NCI-H774 (cell line): ENCODE measurements at regions not wholly inside any gene's neighbourhood (a gene's known extent, or its start where the extent isn't known, plus 50 kb on each side); places are given as distances from the start of the nearest gene placed in this dataset.

Experiments
- DNase-seq: peaks from one replicate; lab custom pipeline; 2025; lab: John Stamatoyannopoulos, UW

GRCh38 chr18:2424420-2424819, 146.9 kb downstream of the METTL4 start:
- no peak for DNase-seq

GRCh38 chr18:2425426-2426317, 145.6 kb downstream of the METTL4 start:
- DNase-seq = no peak

- no peak for DNase-seq
Observed at GRCh38 chr18:2430191-2430590, 141.1 kb downstream of the METTL4 start.

- no peak for DNase-seq
Observed at GRCh38 chr18:2431806-2432205, 139.5 kb downstream of the METTL4 start.

- no peak for DNase-seq
Observed at GRCh38 chr18:2433366-2433765, 137.9 kb downstream of the METTL4 start.

GRCh38 chr18:2441544-2441943, 129.8 kb downstream of the METTL4 start:
- DNase-seq = no peak

- no peak for DNase-seq
Observed at GRCh38 chr18:2442006-2442405, 129.3 kb downstream of the METTL4 start.

GRCh38 chr18:2442726-2443275, 128.5 kb downstream of the METTL4 start:
- no peak for DNase-seq

- DNase-seq = no peak
Observed at GRCh38 chr18:2444201-2444875, 127.0 kb downstream of the METTL4 start.

- no peak for DNase-seq
Observed at GRCh38 chr18:2448565-2449151, 122.6 kb downstream of the METTL4 start.

- no peak for DNase-seq
Observed at GRCh38 chr18:2451556-2451955, 119.7 kb downstream of the METTL4 start.

GRCh38 chr18:2459886-2460285, 111.4 kb downstream of the METTL4 start:
- no peak for DNase-seq

- DNase-seq = no peak
Observed at GRCh38 chr18:2466978-2467377, 104.3 kb downstream of the METTL4 start.

GRCh38 chr18:2468051-2468450, 103.3 kb downstream of the METTL4 start:
- no peak for DNase-seq

- DNase-seq = no peak
Observed at GRCh38 chr18:2471523-2471922, 99.8 kb downstream of the METTL4 start.

GRCh38 chr18:2478662-2479061, 92.6 kb downstream of the METTL4 start:
- DNase-seq = no peak

GRCh38 chr18:2480536-2480935, 90.8 kb downstream of the METTL4 start:
- no peak for DNase-seq

- DNase-seq = no peak
Observed at GRCh38 chr18:2482706-2483475, 88.4 kb downstream of the METTL4 start.

GRCh38 chr18:2485983-2486382, 85.3 kb downstream of the METTL4 start:
- no peak for DNase-seq

GRCh38 chr18:2486426-2486825, 84.9 kb downstream of the METTL4 start:
- no peak for DNase-seq
